Erythroblast (primary cell): ENCODE measurements at regions not wholly inside any gene's neighbourhood (a gene's known extent, or its start where the extent isn't known, plus 50 kb on each side); places are given as distances from the start of the nearest gene placed in this dataset.

ENCODE experiments used
- GATA1 ChIP-seq: IDR thresholded peaks from 2 replicates; pipeline ENCODE4 v1.6.1; 2011; ENCODE audit warnings: low read depth, mild to moderate bottlenecking, control low read depth, low read length, moderate library complexity
- POLR2A ChIP-seq: IDR thresholded peaks from 2 replicates; pipeline ENCODE4 v1.6.1; 2011; ENCODE audit warnings: mild to moderate bottlenecking, low read length

- no peak for TF ChIP-seq POLR2A
- TF ChIP-seq GATA1 = no peak
Observed at GRCh38 chr3:64397573-64397972, 172.3 kb upstream of the PRICKLE2 start.
